ENCODE measurements at regions not wholly inside any gene's neighbourhood (a gene's known extent, or its start where the extent isn't known, plus 50 kb on each side); places are given as distances from the start of the nearest gene placed in this dataset.

DNA sequence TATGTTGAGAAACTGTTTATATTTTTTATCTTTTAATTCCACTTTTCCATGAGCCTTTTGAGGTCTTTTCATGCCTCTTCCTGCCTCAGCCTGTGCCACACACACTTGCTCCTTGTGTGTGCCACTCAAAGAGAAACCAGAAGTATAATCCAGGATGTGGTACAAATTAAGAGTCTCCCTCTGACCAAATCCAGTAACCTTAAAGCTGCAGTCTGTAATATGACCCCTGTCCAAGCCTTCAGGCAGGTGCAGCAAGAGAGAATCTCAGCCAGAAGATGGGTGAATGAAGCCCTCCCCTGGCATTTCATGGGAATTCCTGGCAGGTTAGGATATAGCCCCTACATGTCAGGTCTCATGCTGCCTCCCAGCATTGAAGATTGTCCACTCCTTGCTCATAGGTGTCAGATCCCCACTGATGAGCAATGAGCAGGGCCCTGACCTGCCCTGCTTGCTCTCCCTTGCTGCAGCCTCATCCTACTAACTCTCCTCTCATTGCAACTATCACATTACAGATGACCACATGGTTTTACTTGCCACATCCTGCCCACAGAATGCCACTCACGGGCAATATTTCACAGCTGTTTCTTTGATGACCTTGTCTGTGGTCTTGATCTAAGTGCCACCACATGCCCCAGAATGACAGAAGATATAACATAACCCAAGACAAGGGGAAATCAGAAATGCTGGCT lies 169.3 kb downstream of the SEC16B start:
- TF ChIP-seq, protein P1, sequence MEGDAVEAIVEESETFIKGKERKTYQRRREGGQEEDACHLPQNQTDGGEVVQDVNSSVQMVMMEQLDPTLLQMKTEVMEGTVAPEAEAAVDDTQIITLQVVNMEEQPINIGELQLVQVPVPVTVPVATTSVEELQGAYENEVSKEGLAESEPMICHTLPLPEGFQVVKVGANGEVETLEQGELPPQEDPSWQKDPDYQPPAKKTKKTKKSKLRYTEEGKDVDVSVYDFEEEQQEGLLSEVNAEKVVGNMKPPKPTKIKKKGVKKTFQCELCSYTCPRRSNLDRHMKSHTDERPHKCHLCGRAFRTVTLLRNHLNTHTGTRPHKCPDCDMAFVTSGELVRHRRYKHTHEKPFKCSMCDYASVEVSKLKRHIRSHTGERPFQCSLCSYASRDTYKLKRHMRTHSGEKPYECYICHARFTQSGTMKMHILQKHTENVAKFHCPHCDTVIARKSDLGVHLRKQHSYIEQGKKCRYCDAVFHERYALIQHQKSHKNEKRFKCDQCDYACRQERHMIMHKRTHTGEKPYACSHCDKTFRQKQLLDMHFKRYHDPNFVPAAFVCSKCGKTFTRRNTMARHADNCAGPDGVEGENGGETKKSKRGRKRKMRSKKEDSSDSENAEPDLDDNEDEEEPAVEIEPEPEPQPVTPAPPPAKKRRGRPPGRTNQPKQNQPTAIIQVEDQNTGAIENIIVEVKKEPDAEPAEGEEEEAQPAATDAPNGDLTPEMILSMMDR (IDR thresholded peaks at IDR 0.05) = no peak
- TF ChIP-seq POLR2A (IDR thresholded peaks at IDR 0.05) = no peak
- TF ChIP-seq POLR2AphosphoS5 (IDR thresholded peaks at IDR 0.05; ENCODE audit: insufficient read depth in 1 of 2, low read depth in 1 of 2) = no peak
